PC-9 (cell line): ENCODE measurements at regions not wholly inside any gene's neighbourhood (a gene's known extent, or its start where the extent isn't known, plus 50 kb on each side); places are given as distances from the start of the nearest gene placed in this dataset.

ENCODE experiments used
- CTCF ChIP-seq: fragments of 200-600 bp; sonication (generic); conservative IDR thresholded peaks from 2 replicates; pipeline ENCODE4 v1.6.1; 2017; ENCODE audit warnings: mixed run types, antibody characterized with exemption, mild to moderate bottlenecking, moderate library complexity
- EZH2 ChIP-seq: fragments of 200-600 bp; sonication (generic); IDR thresholded peaks from 2 replicates; pipeline ENCODE4 v1.8.0; 2017; ENCODE audit warnings: antibody characterized with exemption, low read depth

GRCh38 chr11:13160346-13160745 is 117.2 kb upstream of the BMAL1 start:
- TF ChIP-seq CTCF: no peak
- TF ChIP-seq EZH2: no peak
